ENCODE measurements at regions not wholly inside any gene's neighbourhood (a gene's known extent, or its start where the extent isn't known, plus 50 kb on each side); places are given as distances from the start of the nearest gene placed in this dataset.
"Not testable (repeated sequence)": the region's sequence is repeated elsewhere in the genome, so short reads cannot be mapped to it uniquely, and the experiment has no call there.

DNA sequence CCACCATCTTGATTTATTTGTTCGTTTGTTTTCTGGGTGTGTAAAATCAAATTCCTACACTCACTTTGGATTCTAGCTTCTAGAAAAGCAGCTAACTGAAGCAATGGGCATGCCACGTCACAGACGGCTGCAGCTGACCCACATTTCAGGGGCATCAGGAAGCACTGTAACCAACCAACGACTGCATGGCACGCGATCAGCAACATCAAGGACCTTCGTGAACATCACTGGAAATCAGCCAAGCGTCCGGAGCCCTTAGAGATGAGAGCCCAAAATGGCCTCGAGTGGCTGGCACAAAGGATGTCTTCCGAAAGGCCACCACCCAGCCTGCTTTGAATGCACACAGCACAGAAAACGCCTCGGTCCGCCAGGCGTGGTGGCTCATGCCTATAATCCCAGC lies 191.1 kb downstream of the OLFM1 start:
- no peak for DNase-seq

DNA sequence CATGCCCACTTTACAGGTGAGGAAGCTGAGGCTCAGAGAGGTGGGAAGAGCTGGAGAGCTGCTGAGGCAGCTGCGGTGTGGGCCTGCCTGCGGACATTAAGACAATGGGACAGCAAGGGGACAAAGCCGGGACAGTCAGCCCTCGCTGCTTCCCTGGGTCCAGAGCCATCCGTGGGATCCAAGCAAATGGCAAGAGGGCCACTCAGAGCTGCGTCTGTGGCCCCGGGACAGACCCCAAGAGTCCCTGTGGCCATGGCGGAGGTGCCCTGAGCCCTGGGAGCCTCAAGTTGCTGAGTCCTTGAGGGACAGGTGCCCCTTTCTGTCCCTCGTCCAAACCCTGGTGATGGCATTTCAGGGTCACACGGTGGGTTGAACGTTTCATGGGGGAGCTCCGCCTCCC lies 191.9 kb downstream of the OLFM1 start:
- no peak for DNase-seq

DNA sequence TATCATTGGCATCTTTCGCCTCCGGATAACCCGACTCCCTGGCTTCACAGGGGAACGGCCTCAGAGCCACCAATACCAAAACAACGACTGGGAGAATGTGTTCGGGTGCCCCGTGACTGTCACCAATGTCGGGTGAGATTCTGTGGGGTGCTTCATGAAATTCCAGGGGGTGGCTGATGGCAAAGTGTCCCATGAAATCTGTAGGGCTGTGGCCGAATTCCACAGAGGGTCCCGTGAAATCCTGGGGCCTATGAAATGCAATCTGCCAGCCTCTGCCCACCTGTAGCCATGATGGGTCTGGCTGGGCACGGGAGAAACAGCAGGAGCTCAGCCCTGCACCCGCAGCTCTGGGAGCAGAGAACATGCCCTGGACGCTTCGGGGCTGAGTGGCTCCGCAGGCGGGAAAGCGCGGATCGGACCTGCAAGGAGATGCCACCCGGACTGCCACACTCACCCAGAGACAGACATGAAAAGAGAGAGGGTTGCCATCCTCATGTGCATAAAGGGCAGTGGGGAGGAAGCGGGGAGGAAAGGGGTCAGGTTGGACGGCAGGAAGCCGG lies 192.4 kb downstream of the OLFM1 start:
- DNase-seq = no peak

DNA sequence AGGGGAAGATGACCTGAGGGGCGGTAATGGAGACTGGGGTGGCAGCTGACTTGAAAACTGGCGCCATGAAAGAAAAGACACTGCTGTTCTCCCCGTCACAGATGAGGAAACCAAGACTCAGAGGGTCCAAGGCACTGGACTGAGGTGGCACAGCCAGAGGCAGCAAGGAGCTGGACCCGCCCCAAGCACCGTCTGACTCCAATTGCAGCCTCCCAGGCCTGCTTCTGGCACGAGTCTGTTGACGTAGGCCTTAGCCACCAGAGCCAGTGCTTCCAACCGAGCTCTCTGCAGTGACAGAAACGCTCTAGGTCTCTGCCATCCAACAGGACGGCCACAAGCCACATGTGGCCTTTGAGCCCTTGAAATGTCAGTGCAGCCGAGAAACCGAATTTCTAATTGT lies 193.2 kb downstream of the OLFM1 start:
- no peak for DNase-seq

DNA sequence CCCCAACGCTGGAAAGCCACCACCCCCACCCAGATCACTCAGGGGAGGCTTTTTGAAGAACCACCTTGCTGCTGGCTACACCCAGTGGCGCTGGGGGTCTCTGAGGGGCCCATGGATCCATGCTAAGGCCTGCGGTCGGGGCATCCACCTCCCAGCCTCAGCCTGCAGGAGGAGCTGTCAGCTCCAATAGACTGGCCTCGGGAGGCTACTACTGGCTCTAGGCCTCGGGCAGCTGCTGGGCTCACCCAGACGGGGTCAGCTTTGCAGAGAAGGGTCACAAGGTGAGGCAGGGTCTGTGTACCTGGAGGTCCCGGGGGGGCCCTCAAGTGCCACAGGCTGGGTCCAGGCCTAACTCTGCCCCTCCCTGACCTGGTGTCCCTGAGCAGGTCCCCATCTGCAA lies 193.7 kb downstream of the OLFM1 start:
- no peak for DNase-seq

DNA sequence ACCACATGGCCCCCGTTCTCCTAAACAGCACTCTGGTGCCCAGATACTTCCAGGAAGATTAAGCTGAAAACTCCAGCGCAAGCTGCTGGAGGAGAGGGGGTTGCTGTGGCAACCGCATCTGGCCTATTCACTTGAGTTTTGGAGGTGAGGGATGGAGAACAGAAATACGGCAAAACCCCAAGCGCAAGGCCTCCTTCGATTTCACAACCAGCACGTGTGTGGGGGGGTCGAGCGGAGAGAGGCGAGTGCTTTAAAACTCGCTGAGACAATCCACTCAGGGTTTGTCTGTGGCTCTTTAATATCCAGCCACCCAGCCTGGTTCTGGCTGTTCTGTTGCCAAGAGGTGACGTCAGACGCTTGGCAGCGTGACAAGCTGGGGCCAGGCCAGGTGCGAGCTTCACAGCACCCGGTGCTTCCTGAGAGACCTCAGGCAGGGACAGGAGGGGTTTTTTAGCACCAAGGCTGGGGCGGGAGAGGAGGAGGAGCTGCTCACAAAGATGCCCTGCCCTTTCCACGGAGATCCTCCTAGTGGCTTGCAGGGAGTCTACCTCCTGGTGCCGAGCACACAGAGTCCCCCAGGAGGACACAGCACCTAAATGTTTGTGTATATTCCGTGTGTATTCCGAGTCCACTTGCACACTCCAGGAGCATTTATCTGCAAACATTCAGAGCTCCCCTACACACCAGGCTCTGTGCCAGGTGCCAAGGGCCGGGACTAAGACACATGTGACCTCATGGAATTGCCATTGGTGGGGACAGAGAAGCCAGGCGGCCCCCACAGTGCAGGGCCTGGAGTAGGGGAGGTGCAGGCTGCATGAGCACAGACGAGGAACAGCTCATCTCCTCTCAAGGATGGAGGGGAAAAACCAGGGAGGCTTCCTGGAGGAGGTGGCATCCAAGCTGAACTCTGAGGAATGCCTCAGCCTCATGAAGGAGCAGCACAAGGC lies 194.6 kb downstream of the OLFM1 start:
- no peak for DNase-seq

DNA sequence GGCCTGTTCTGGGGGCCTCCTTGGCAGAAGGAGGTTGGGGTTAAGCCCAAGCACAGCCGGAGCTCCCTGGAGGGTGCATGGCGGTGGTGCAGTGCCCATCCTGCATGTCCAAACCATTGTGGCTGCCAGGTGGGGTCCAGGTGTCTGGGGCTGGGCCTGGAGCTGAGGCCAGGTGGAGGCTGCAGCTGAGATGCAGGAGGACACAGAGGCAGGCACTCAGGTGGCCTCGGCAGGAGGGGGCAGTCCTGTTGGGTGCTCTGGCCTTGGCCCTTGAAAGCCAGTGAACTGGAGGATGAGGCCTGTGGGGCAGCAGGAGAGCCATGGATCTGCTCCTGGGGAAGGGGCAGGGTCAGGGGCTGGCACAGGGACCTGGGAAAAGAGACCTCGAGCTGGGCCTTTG lies 195.3 kb downstream of the OLFM1 start:
- no peak for DNase-seq

DNA sequence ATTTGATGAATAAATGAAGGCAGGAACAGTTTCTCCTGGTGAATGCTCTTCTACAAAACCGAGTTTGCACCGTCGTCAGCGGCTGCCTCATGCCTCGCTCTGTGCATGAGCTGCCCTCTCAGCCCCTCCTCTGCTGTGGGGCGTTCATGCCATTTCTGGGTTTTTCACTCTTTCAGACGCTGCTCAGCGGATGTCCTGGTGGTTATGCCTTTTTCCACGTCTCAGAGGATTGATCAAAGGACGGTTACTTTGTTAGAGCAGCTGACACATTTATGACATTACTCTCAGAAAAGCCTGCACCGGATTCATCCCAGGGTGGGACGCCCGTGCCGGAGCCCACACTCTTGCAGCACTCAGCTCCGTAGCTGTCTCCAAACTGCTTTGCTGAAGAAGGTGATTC lies 195.9 kb upstream of the PPP1R26 start:
- DNase-seq = no peak

DNA sequence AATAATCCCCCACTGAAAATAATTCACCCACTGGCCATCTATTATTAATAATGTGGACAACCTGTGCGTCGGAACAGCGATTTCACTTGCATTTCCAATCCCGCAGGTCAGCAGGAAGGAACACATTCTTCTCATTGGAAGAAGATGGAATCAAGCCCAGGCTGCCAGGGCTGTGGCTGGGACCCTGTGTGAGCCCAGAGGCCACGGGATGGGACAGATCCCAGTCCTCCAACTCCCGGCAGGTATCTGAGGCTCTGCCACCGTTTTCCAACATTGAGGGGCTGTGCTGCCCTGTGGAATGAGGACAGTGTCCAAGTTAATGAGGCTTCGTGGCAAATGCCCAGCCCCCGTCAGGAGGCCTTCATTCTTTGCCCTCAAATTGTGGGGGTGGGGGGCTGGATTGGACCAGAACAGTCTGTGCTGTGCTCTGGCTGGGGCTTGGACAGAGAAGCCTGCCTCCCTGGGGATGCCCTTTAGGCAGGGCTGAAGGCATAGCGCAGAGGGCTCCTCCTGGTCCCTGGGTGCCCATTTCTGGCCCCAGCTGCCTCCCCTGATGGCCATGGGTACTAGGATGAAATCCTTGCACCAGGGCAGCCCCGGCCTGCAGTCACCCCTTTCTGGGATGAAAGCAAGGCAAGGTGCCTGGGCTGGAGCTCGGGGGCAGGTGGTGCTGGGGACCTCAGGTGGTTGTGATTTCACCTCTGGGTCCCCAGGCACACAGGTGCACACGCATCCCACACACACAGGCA lies 195.0 kb upstream of the PPP1R26 start:
- no peak for DNase-seq

DNA sequence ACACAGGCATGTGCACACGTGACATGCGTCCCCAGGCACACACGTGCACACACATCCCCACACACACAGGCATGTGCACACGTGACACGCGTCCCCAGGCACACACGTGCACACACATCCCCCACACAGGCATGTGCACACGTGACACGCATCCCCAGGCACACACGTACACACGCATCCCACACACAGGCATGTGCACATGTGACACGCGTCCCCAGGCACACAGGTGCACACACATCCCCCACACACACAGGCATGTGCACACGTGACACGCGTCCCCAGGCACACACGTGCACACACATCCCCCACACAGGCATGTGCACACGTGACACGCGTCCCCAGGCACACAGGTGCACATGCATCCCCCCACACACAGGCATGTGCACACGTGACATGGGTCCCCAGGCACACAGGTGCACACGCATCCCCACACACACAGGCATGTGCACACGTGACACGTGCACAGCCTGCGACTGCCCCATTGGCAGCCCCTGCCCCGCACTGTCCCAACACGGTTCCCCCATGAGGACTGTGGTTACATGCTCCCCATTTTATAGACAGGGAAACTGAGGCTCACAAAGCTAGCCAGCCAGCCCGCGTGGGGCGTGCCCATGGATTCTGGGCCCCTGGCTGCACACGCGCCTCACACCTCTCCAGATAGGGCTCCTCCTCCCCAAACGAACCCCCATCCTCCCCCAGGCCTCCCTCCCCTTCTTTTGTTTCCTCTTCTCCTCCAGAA lies 193.2 kb upstream of the PPP1R26 start:
- not testable (repeated sequence) for DNase-seq

DNA sequence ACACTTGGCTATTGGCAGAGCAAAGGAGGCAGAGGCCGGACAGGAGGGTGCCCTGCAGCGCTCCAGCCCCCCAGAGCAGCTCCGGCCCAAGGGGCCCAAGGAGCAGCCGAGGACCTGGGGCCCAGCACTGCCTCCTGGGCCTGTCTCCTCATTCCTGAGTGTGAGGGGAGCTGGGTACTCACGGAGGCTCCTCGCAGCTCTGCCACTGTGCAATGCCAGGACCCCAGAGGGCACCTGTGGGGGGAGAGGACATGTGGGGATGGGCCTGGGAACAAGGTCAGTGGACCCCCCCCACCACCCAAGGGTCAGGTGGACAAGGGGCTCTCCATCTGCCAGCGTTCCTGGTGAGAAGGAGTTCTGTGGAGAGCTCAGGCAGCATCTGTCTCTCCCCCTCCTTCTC lies 192.6 kb upstream of the PPP1R26 start:
- no peak for DNase-seq

DNA sequence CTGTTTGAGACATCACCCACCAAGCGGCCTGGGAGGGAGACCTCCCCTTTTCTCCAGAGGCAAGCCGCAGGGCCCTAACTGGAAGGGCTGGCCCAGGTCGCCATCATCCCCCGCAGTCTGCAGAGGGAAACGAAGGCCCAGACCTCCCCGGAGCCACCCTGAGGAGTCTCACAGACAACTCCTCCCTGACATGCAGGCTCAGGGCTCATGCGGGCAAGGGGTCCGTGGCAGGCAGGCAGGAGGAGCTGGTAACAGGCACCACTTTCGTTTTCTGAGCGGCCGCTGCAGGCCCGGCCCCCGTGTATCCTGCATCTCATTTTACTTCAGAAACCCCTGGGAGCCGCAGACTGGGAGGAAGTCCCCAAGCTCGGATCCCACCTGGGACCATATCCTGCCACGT lies 192.0 kb upstream of the PPP1R26 start:
- DNase-seq = no peak

DNA sequence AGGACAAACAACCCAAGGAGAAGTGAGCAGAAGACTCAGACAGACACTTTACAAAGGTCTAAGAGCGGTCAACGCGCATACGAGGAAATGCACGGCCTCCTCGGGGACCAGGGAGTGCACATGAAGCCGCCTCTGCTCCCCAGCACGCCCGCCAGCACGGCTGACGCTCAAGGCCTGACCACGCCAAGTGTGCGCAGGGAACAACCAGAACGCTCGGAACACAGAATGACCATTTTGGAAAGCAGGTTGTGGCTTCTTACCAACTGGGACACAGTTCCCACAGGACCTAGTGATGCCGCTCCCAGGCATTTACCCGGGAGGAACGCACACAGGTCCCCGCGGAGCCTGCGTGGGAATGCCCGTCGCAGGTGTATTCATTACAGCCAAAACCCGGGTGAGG lies 191.5 kb upstream of the PPP1R26 start:
- DNase-seq = no peak

DNA sequence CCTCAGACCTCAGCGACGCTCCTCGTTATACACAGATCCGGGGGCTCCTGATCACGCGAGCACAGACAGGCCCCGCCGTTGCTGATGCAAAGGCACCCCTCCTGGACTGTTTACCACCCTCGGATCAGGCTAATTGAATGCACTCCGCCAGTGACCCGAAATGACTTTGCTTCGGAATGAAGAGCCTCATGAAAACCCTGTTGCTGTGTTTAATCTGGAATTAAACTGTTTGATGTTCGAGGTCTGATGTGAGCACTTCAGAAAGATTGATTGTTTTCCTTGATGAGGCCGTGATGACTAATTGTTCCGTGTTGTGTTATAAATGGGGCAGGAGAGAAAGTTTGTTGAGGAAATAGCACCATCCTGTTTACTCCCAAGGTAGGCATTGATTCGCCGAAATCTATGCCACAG lies 190.5 kb upstream of the PPP1R26 start:
- no peak for DNase-seq

DNA sequence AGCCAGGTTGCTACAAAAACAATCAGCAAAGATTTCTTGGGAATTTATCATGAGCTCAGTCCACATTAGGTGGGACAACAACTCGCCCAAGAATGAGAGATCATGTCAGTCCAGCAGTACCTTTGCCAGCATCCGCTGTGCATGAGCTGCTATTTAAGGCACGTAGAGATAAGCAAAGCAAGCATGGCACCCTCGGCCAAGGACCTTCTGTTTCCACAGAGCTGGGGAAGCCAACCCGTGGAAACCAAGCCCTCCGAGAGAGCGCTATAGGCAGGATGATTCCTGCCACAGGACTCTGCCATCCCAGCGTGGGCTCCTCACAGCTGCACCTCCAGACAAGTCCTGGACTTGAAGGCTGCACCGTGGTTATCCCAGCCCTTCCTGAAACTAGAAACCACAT lies 189.5 kb upstream of the PPP1R26 start:
- no peak for DNase-seq

DNA sequence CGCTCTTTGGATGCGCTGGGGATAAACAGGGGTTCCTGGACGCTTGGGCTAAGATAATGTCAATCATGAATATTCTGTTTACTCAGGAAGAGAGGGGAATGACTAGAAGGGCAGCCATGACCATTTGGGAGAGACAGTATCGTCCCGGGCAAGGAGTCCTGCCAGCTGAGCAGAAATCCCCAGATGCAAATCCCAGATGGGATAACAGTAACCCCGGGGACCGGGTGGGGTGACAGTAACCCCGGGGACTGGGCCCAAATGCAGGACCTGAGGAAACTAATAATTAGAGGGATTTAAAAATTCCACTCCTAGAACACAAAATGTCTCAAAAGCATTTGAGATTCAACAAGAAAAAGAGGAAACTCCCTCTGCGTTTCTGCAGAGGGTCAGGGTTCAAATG lies 189.0 kb upstream of the PPP1R26 start:
- no peak for DNase-seq

DNA sequence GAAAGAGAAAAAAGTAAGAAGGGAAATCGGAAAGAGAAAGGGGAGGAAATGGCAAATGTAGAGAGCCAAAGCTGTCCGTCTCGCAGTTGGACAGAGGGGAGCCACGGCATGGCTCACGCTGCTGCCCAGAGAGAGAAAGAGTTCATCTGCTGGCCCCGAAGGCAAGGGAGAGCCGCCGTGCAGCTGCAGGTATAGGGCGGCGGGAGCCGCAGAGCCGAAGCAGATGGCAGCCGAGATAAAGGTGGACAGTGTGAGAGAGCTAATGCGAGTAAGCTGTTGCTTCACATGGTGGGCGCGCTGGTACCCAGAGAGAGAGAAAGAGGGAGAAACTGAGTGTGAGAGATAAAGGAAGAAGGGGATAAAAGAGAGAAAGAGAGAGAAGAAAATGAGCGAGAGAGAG lies 188.4 kb upstream of the PPP1R26 start:
- DNase-seq = no peak

DNA sequence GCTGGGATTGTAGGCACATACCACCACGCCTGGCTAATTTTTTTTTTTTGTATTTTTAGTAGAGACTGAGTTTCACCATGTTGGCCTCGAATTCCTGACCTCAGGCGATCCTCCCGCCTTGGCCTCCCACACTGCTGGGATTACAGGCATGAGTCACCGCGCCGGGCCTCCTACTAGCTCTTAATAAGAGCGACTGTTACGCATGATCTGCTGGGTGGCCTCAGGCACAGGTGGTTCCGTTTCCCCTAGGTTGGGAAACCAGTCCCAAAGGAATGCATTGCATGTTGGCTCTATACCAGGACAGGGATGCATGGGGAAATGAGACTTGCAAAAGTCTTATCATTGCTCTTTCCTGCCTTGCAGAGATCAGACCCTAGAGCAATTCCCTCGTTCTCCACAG lies 184.7 kb upstream of the PPP1R26 start:
- DNase-seq = no peak

DNA sequence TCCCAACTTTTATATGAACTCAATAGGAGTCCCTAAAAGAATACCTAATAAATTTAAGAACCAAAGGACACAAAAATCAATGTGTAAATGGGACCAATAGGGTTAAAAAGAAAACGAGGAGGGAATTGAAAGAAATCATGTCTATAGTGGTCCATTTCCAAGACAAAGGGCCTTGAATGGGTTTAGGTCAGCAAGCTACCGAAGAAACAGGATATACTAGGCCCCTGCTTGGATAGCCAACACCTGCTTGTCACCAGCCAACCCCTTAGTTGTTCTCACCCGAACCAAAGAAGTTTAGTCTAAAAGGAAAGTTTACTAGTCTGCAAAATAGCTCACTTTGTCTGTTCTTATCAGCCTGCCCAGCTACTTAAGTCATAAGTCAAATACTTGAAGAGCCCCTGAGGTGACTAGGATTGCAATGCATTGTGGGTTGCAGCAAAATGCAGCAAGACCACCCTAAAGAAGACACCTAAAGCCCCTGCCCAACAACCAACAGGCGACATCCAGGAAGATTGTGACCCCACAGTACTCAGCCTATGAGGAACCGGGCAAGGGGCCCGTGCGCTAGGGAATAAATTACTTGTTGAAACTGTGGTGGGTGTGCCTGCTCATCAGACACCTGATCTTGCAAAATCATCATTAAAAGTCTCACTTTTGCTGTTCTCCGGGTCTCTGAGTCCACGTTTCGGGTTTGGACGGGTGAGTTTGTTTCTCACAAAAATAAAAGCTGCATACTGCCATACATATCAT lies 183.9 kb upstream of the PPP1R26 start:
- no peak for DNase-seq

DNA sequence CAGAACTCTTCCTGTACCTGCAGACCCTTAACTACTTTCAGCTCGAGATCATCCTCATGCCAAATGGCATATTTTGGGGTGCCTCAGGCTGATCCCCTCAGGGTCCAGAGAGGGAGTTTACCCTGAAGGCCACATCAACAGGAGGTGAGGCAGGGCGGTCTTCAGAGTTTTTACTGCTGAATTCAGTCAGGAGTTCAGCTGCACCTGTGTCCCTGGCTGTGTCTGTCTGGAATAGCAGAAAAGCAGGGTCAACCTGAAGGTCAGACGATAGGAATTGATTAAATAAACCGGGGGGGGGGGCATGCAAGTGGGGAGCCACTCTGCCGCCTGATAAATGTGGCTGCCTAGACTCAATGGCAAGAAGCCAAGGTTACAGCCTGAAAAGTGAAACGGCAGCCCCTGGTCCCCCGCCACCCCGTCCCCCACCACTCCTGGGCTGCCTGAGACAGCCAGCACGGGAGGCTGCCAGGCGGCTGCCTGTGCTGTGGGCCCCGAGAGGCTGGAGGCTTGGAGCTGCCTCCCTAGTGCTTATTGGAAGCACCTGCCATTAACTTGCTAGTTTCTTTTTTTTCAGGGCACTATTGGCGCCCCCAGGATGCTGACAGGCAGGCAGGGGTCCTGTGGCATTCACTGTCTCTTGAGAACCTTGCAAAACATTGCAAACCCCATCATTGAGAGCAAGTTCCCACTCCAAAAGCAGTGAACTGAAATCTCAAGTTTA lies 182.7 kb upstream of the PPP1R26 start:
- no peak for DNase-seq

DNA sequence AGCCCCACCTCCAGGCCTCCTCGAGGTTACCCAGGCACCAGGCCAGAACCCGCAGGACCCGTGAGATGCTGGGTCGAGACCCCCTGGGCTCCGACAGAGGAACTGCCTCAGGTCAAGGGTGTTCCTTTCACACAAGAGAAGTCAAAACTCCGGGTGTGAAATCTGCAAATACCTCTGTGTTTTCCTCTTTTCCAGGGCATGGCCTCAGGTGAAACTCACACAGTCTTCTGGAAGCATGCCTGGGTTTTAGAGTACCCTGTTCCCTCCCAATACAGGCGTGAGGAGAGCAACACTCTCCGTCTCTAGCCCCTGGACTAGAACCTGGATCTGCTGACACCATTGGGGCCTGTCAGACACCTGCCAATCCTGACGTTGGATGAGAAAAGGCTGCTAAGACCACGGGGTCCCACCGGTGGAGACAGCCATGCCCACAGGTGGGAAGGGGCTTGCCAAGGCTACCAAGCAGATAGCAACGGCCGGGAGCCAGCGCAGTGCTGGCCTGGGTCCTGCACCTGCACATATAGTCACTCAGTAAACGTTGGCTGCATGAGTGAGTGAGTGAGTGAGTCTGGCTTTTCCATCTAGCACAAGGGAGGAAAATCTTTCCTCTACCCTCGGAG lies 182.0 kb upstream of the PPP1R26 start:
- no peak for DNase-seq
